T-helper 17 cell (primary cell): ENCODE measurements at regions not wholly inside any gene's neighbourhood (a gene's known extent, or its start where the extent isn't known, plus 50 kb on each side); places are given as distances from the start of the nearest gene placed in this dataset.
"Not testable (repeated sequence)": the region's sequence is repeated elsewhere in the genome, so short reads cannot be mapped to it uniquely, and the experiment has no call there.

Experiments
- ATAC-seq: fragments of 150-1000 bp; cut with Tn5 transposase; 2 replicates; pipeline ENCODE4 v1.10.0; 2021; ENCODE audit warnings: mild to moderate bottlenecking, moderate library complexity
- DNase-seq, 3 donors: peaks; one replicate each; pipeline versions ENCODE4 v3.0.0 to v3.0.0-alpha.2; 2020 to 2021
- H3K9me3 ChIP-seq: one replicate; pipeline ENCODE4 v1.7.0; 2013; ENCODE audit warnings: low read length, mild to moderate bottlenecking; ENCODE audit not compliant: control insufficient read depth, poor library complexity, severe bottlenecking
- H3K27ac Mint-ChIP-seq: one replicate; pipeline ENCODE4 v1.8.0; 2022; ENCODE audit warnings: mild to moderate bottlenecking, moderate library complexity, mixed read lengths
- H3K27me3 Mint-ChIP-seq: one replicate; pipeline ENCODE4 v1.8.0; 2022; ENCODE audit warnings: mixed read lengths
- H3K36me3 Mint-ChIP-seq: one replicate; pipeline ENCODE4 v1.8.0; 2022; ENCODE audit warnings: low read depth, mixed read lengths
- H3K4me1 Mint-ChIP-seq: one replicate; pipeline ENCODE4 v1.8.0; 2022; ENCODE audit warnings: mild to moderate bottlenecking, mixed read lengths
- H3K4me3 Mint-ChIP-seq: one replicate; pipeline ENCODE4 v1.8.0; 2022; ENCODE audit warnings: mild to moderate bottlenecking, moderate library complexity, mixed read lengths

DNA sequence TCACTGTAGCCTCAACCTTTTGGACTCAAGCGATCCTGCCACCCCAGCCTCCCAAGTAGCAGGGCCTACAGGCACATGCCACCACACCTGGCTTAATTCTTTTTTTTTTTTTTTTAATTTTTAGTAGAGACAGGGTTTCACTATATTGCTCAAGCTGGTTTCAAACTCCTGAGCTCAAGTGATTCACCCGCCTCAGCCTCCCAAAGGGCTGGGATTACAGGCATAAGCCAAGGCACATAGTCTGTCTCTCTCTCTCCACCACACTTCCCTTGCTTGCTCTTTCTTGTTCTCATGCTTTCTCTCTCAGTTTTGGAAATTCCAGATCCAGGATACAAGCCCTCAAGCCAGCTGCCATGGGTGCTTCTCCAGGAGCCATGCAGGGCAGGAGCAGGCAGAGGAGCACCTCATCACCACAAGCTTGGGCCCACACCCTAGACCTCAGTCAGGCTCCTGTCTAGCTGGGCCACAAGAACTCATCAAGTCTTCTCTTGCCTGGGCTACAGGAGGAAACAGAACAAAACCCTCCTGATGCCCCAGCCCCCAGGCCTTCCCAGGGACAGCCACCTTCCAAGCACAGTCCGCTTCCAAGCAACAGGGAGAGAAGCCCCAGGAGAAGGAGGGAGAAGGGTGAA, 145.3 kb upstream of the LPP start:
- Mint-ChIP-seq H3K27me3 (no peaks in the 10 kb centered on the region), H3K27ac (no peak overlapping the region), H3K4me1 (peaks cover 14% of the 10 kb centered on the region)

DNA sequence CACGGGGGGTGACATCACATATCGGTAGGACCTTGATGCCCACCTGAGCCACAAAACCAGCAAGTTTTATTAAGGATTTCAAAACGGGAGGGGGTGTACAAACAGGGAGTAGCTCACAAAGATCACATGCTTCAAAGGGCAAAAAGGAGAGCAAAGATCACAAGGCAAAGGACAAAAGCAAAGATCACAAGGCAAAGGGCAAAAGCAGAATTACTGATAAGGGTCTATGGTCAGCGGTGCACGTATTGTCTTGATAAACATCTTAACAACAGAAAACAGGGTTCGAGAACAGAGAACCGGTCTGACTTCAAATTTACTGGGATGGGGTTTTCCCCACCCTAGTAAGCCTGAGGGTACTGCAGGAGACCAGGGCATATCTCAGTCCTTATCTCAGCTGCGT, 143.5 kb upstream of the LPP start:
- H3K9me3 ChIP-seq = no peaks in the 10 kb centered on the region
- no peak for DNase-seq
- Mint-ChIP-seq H3K27ac (no peak overlapping the region), H3K4me3 (no peak overlapping the region), H3K36me3 (no peaks in the 10 kb centered on the region), H3K27me3 (no peaks in the 10 kb centered on the region), H3K4me1 (peaks cover 14% of the 10 kb centered on the region)
- ATAC-seq = no peak

More for the DNA sequence above, 145.3 kb upstream of the LPP start:
- H3K9me3 ChIP-seq = no peaks in the 10 kb centered on the region
- DNase-seq = no peak
- ATAC-seq = no peak
- H3K36me3 Mint-ChIP-seq = no peaks in the 10 kb centered on the region
- no peak overlapping the region for H3K4me3 Mint-ChIP-seq

DNA sequence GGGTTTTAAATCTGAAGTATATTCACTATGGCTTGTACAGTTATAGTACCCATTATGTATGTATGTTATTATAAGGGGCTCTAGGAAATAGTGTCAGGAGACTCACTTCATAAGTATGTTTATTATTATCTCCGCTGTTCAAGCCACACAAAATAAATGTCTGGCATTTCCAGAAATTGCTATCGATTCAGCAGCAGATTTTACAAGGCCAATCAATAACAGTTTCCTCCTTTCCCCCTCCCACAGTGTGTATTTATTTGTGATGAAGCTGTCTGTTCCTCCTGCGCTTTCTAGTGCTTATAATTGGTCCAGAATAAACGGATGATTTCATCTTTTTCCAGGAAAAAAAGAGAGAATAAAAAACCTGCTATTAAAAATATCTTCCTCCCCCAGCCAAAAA, 134.2 kb upstream of the LPP start:
- H3K4me3 Mint-ChIP-seq = no peak overlapping the region
- H3K27ac Mint-ChIP-seq = no peak overlapping the region

DNA sequence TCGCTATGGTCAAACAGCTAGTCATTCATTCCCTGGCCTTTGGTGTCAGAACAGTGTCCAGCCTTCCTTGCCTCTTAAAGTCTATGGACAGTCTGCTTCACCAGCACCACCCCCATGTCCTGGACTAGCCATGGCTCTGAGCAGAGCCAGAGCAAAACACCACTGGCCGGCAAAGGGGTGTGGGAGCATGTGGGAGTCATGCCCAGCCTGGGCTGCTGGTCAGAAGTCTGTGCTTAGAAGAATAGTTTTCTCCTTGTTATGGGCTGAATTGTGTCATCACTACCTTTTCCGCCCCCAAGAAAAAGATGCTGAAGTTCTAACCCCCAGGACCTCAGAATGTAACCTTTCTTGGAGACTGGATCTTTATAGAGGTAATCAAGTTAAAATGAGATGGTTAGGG, 132.9 kb upstream of the LPP start:
- no peaks in the 10 kb centered on the region for H3K27me3 Mint-ChIP-seq
- no peak overlapping the region for H3K4me3 Mint-ChIP-seq
- peaks cover 2% of the 10 kb centered on the region for H3K4me1 Mint-ChIP-seq
- H3K36me3 Mint-ChIP-seq = no peaks in the 10 kb centered on the region
- no peak for DNase-seq
- no peaks in the 10 kb centered on the region for H3K9me3 ChIP-seq
- ATAC-seq = no peak
- H3K27ac Mint-ChIP-seq = no peak overlapping the region

More for the DNA sequence above, 134.2 kb upstream of the LPP start:
- no peak for ATAC-seq
- DNase-seq = no peak
- no peaks in the 10 kb centered on the region for H3K9me3 ChIP-seq
- Mint-ChIP-seq H3K36me3 (no peaks in the 10 kb centered on the region), H3K27me3 (no peaks in the 10 kb centered on the region), H3K4me1 (peaks cover 2% of the 10 kb centered on the region)

DNA sequence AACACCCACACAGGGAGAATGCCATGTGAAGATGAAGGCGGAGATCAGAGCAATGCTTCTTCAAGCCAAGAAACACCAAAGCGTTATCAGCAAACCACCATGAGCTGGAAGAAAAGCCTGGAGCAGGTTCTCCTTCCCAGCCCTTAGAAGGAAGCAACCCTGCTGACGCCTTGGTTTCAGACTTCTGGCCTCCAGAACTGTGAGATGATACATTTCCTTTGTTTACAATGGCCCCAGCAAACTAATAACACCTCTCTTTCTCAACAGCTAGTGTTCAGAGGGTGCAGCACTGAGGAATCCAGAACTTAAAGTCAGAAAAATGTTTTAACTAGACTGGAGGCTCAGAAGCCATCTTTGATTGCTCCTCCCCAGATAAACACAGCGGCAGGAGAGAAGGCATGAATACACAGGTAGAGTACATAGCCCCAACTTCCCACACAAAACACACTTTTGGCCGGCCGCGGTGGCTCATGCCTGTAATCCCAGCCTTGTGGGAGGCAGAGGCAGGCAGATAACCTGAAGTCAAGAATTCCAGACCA, 132.4 kb upstream of the LPP start:
- ATAC-seq (no peak), DNase-seq (no peak)
- Mint-ChIP-seq H3K36me3 (no peaks in the 10 kb centered on the region), H3K4me1 (peaks cover 2% of the 10 kb centered on the region), H3K27me3 (no peaks in the 10 kb centered on the region), H3K4me3 (no peak overlapping the region), H3K27ac (no peak overlapping the region)
- H3K9me3 ChIP-seq = no peaks in the 10 kb centered on the region

DNA sequence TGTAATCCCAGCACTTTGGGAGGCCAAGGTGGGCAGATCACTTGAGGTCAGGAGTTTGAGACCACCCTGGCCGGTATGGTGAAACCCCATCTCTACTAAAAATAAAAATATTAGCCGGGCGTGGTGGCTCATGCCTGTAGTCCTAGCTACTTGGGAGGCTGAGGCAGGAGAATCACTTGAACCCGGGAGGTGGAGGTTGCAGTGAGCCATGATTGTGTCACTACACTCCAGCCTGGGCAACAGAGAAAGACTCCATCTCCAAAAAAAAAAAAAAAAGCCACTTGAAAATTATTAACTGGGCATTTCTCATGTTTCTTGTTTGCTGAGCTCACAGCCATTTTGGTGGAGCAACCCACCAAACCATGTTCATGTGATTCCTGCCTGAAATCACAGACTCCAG, 131.1 kb upstream of the LPP start:
- ATAC-seq, H3K36me3 Mint-ChIP-seq, H3K9me3 ChIP-seq, DNase-seq, H3K27me3 Mint-ChIP-seq, H3K27ac Mint-ChIP-seq, H3K4me3 Mint-ChIP-seq, H3K4me1 Mint-ChIP-seq: not testable (repeated sequence)

DNA sequence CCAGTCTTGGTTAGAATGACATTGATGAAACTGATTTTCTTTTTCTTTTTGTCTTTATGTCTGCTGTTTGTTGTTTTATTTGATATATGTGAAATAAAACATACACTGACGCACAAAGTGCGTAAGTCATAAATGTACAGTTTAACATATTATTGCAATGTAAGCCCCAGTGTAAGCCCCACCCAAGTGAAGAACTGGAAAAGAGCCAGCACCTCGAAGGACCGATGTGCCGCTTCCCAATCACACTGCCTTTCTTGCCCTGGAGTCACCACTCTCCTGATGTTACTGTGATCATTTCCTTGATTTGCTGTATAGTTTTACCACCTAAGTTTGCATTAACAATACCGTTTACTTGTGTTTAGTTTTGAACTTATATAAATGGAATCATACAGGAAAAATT, 128.4 kb upstream of the LPP start:
- no peaks in the 10 kb centered on the region for H3K27me3 Mint-ChIP-seq
- no peak for DNase-seq
- no peaks in the 10 kb centered on the region for H3K9me3 ChIP-seq
- H3K4me3 Mint-ChIP-seq = no peak overlapping the region
- H3K36me3 Mint-ChIP-seq = no peaks in the 10 kb centered on the region
- peaks cover 2% of the 10 kb centered on the region for H3K4me1 Mint-ChIP-seq
- no peak overlapping the region for H3K27ac Mint-ChIP-seq
- ATAC-seq = no peak

DNA sequence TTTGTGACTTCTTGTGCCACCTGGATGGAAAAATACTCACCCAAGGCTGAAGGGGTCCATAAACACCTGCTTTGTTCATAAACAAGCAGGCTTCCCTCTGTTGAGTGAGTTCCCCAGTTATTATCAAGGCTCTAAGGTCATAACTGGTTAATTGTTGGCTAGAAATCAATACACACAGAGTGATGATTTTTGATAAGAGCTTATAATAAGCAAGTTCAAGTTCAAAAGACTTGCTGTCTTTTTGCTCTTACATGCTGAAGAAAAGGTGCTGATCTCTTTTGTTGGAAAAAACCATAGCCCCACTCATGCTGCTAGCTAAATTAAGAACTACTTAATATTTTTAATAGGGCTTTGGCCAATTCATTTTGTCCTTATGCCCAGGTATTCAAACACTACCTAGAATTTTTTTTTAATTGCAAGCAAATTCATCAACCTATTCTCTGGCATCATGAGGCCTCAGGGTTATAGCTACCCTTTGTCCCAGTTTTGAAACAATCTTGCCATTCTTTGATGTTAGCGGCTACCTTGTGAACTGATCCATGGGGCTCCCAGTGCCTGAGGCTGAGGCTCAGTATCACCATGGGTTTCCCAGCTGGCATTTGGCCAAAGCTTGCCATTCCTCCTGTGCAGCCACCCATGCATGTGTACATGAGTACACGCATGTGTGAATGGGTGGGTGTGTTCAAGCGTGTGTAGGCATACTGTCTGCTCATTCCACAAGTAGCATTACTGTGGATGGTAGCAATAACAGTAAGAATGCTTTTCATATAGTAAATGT, 127.6 kb upstream of the LPP start:
- Mint-ChIP-seq H3K27ac (no peak overlapping the region), H3K36me3 (no peaks in the 10 kb centered on the region), H3K4me3 (no peak overlapping the region), H3K27me3 (no peaks in the 10 kb centered on the region), H3K4me1 (peaks cover 2% of the 10 kb centered on the region)
- H3K9me3 ChIP-seq = no peaks in the 10 kb centered on the region
- no peak for DNase-seq
- no peak for ATAC-seq

DNA sequence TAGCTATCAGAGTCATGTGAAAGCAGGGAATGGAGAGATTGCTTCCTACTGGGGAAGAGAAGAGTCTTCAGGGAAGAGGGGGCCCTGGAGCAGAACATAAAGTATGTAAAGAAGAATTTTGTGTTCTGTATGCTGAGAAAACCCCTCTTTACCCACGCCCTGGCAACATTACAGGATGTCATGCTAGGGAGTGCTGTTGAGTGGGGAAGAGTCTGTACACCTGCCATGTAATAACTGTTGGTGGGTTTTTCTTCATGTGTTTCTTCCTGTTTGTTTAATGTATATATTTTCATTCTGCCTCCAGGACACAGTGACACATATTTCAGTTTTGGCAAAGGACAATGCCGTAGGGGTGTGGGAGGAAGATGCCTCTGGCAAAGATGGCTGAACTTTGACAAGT, 122.8 kb upstream of the LPP start:
- no peaks in the 10 kb centered on the region for H3K9me3 ChIP-seq
- no peak overlapping the region for H3K4me3 Mint-ChIP-seq
- DNase-seq (no peak), ATAC-seq (no peak)
- H3K27ac Mint-ChIP-seq = no peak overlapping the region
- H3K27me3 Mint-ChIP-seq = no peaks in the 10 kb centered on the region
- H3K4me1 Mint-ChIP-seq = no peaks in the 10 kb centered on the region
- H3K36me3 Mint-ChIP-seq = no peaks in the 10 kb centered on the region

DNA sequence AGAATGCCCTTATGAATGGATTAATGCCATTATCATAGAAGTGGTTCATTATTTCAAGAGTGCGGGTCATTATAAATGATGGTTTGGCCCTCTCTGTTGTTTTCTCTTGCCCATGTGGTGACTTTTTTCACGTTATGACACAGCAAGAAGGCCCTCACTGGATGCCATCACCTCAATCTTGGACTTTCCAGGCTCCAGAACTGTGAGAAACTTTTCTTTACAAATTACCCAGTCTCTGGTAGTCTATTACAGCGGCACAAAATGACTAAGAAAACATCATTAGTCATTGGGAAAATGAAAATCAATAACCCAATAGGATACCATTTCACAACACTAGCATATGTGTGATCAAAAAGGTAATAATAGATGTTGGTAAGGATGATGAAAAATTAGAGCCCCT, 119.0 kb upstream of the LPP start:
- no peak for ATAC-seq
- no peaks in the 10 kb centered on the region for H3K4me1 Mint-ChIP-seq
- DNase-seq = no peak
- H3K27ac Mint-ChIP-seq = no peak overlapping the region
- H3K9me3 ChIP-seq = no peaks in the 10 kb centered on the region
- no peak overlapping the region for H3K4me3 Mint-ChIP-seq
- H3K27me3 Mint-ChIP-seq = no peaks in the 10 kb centered on the region
- no peaks in the 10 kb centered on the region for H3K36me3 Mint-ChIP-seq

DNA sequence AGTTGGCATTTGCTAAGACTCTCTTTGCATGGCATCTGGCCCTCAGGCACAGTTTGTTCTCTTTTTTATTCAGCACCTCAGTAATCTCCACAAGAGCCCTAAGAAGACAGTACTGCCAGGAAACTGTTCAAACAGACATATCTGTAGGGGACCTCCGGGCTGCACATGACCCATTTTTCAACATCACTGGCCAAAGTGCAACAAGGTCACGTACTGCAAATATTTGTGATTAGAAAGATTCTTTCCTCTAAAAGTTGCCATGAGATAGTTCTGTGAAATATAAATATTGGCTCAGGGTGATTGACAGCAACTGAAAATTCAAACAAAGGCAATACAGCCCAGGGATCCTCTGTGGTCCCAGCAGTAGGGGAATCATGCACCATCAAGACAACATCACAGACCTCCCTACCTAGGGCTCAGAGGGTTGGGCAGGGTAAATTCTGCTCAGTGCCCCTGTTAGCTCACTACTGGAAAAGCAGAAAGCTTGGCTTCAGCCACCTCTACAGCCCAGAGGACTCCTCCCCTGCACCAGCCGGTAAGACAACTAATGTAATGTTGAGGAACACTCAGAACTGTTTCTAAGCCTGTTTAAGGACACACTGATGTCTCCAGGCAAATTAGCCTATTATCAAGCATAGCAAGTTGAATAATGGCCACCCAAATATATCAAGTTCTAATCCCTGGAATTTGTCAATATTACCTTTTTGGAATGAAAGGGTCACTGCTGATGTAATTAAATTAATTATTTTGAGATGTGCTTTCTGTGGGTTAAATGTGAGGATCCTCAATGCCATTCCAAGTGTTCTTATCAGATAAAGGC, 117.4 kb upstream of the LPP start:
- Mint-ChIP-seq H3K27me3 (no peaks in the 10 kb centered on the region), H3K4me3 (no peak overlapping the region), H3K36me3 (no peaks in the 10 kb centered on the region), H3K4me1 (peaks cover 3% of the 10 kb centered on the region), H3K27ac (no peak overlapping the region)
- DNase-seq (no peak), ATAC-seq (no peak)
- H3K9me3 ChIP-seq = no peaks in the 10 kb centered on the region

DNA sequence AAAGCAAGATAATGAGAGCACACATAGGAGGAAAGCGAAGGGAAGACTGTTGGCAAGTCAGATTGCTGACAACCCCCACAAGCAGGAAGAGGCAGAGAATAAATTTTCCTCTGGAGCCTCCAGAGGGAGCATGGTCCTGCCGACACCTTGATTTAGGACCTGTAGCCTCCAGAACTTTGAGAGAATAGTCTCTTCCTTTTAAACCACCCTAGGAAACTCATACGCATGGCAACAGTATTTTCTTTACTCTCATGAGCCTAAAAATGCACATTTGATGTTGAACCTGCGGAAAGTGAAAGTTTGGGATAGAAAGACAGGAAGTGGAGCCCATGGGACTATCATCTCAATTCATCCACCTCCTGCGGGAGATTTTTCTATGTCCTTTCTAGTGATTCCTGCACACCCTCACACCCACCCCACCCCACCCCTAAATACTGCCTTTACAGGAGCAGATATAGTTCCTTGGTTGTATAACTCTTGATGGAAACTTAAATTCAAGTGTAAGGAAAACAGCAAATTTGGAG, 116.7 kb upstream of the LPP start:
- Mint-ChIP-seq H3K4me1 (peaks cover 3% of the 10 kb centered on the region), H3K36me3 (no peaks in the 10 kb centered on the region), H3K4me3 (no peak overlapping the region), H3K27ac (no peak overlapping the region), H3K27me3 (no peaks in the 10 kb centered on the region)
- ATAC-seq (no peak), DNase-seq (no peak)
- no peaks in the 10 kb centered on the region for H3K9me3 ChIP-seq

DNA sequence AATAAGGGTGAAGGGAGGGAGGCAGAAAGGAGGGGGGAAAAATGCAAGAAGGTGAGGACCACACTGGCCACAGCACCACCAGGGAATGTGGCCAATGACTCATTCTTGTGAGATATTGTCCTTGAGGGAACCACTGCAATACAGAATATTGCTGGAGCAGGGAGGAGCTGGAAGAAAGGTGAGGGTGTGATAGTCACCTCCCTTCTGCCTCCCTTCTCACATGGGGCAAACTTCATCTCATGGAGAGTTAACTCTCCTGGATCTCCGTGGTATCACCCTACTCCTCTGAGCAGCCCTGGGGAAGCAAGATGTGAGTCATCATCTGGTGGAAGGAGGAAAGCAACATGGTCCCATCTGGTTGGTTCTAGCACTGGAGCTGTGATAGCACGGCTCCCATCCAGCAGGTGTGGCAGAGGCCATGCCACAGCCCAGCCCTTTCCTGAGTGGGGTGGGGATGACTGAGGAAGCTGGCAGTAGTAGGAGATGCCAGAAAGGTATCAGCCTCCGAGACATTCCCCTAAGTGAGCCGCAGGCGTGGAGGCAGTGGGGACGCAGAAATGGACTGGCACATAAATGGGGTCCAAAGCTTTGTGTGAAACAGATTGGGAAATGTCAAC, 115.9 kb upstream of the LPP start:
- H3K27ac Mint-ChIP-seq = no peak overlapping the region

More for the DNA sequence above, 115.9 kb upstream of the LPP start:
- Mint-ChIP-seq H3K27me3 (no peaks in the 10 kb centered on the region), H3K4me3 (no peak overlapping the region), H3K4me1 (peaks cover 3% of the 10 kb centered on the region), H3K36me3 (no peaks in the 10 kb centered on the region)
- ATAC-seq (no peak), DNase-seq (no peak)
- no peaks in the 10 kb centered on the region for H3K9me3 ChIP-seq
